Cardiac fibroblast (primary cell): ENCODE measurements at regions not wholly inside any gene's neighbourhood (a gene's known extent, or its start where the extent isn't known, plus 50 kb on each side); places are given as distances from the start of the nearest gene placed in this dataset.

ENCODE experiments used
- DNase-seq, 2 donors: peaks; one replicate each; pipeline versions ENCODE4 v3.0.0 to v3.0.0-alpha.2; 2010; ENCODE audit warnings: low read depth in 2 of 2
- H3K4me3 ChIP-seq, 2 donors: replicated peaks in 1 of 2; 1 replicate in 1 of 2; 2 replicates in 1 of 2; pipeline ENCODE4 v1.5.1; 2011; ENCODE audit warnings: low read depth in 2 of 2, low read length in 2 of 2, mild to moderate bottlenecking in 2 of 2, moderate library complexity in 1 of 2
- TF ChIP-seq, protein P1 (sequence below): IDR thresholded peaks from one replicate; pipeline ENCODE4 v1.5.1; 2011; ENCODE audit warnings: low read depth, mild to moderate bottlenecking, low read length, inconsistent platforms

DNA sequence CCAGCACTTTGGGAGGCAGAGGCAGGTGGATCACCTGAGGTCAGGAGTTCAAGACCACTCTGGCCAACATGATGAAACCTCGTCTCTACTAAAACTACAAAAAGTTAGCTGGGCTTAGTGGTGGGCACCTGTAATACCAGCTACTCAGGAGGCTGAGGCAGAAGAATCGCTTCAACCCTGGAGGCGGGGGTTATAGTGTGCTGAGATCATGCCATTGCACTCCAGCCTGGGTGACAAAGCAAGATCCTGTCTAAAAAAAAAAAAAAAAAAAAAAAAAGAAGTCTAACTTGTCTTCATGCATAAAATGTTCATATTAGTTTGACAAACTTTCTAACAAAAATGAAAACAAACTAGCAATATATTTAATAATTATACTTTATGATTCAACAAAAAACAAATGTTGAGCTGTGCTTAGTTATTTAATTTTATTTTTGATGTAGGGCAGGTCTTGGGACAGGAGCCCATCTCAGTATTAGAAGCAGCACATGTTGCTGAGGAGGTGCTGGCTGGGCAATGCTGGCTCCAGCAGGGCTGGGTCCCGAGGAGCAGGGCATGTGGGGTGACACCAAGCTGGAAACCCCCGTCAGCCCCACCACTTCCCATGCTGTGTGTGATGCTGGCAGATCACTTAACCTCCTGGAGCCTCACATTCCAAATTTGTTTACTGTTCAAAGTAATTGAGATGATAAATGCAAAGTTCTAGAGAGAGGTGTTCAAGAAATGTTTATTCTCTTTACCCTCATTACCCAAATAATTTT is 335.3 kb upstream of the KLF6 start:
- no peak for DNase-seq
- TF ChIP-seq, protein P1, sequence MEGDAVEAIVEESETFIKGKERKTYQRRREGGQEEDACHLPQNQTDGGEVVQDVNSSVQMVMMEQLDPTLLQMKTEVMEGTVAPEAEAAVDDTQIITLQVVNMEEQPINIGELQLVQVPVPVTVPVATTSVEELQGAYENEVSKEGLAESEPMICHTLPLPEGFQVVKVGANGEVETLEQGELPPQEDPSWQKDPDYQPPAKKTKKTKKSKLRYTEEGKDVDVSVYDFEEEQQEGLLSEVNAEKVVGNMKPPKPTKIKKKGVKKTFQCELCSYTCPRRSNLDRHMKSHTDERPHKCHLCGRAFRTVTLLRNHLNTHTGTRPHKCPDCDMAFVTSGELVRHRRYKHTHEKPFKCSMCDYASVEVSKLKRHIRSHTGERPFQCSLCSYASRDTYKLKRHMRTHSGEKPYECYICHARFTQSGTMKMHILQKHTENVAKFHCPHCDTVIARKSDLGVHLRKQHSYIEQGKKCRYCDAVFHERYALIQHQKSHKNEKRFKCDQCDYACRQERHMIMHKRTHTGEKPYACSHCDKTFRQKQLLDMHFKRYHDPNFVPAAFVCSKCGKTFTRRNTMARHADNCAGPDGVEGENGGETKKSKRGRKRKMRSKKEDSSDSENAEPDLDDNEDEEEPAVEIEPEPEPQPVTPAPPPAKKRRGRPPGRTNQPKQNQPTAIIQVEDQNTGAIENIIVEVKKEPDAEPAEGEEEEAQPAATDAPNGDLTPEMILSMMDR, result no peak
- no peak overlapping the region for H3K4me3 ChIP-seq

DNA sequence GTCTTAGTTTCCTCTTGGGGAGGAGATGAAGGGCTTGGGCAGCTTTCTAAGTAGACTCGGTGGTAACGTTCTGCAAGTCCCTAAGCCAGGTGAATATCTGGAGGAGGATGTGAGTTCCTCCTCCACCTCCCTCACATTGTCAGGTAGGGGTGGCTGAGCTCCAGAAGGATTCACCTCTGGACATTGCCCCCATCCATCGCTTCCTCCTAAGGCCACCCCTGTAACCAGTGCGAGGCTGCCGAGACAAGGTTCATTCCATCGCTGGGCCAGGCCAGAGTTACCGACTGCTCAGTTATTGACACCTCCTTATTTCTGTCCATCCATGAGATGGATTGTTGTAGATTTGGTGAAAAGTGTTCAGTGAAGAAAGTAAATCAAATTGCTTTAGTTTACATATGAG is 334.1 kb upstream of the KLF6 start:
- TF ChIP-seq, protein P1, result no peak

DNA sequence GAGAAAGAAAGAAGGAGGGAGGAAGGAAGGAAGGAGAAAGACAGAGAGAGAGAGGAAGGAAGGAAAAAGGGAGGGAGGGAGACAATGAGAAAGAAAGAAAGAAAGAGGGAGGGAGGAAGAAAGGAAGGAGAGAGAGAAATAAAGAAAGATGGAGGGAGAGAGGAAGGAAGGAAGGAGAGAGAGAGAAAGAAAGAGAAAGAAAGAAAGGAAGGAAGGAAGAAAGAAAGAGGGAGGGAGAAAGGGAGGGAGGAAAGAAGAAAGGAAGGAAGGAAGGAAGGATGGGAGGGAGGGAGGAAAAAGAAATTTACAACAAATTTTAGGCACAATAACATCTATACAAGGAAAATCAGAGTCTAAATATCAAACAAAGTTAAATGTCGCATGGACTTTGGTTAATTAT is 332.6 kb upstream of the KLF6 start:
- H3K4me3 ChIP-seq, result no peak overlapping the region
- TF ChIP-seq, protein P1, result no peak
- no peak for DNase-seq

More for the DNA sequence above, 334.1 kb upstream of the KLF6 start:
- H3K4me3 ChIP-seq, result no peak overlapping the region
- DNase-seq, result no peak

DNA sequence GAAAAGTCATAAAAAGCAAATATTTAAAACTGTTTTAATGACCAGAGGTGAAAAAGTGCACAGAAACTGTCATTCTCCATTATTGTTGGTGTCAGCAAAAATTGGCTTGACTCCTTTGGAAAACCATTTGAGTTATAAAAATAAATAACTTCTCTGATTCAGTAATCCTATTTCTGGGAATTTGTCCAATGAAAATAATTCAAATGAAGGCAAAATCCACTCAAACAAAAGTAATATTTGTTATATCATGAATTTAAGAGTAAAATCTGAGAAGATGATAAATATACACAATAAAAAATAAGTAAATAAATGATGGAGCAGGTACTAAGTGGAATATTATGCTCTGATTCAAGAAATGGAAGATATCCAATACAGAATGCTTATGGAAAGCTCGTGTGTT is 326.6 kb upstream of the KLF6 start:
- TF ChIP-seq, protein P1, result no peak
- H3K4me3 ChIP-seq, result no peak overlapping the region
- peak in 1 of 2 donors; percentile 21 for DNase-seq

DNA sequence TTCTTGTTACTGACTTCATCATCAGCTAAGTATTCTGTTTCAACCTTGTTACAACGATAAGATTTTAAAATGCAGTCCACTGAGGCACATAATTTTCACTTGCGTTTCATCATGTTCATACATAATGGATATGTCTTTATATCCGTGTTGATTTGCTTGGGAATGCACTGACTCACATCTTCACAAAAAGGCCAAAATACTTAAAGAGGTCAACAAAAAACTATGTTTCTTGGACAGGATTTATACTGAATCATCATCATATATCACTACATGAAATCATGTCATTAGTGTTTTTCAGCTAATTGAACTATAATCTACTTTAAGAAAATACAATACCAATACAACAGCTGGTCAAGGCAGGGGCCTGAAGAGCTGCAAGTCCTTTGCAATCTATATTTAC is 324.5 kb upstream of the KLF6 start:
- peak; percentile 20 to 39 for DNase-seq
- no peak overlapping the region for H3K4me3 ChIP-seq
- TF ChIP-seq, protein P1, result no peak

DNA sequence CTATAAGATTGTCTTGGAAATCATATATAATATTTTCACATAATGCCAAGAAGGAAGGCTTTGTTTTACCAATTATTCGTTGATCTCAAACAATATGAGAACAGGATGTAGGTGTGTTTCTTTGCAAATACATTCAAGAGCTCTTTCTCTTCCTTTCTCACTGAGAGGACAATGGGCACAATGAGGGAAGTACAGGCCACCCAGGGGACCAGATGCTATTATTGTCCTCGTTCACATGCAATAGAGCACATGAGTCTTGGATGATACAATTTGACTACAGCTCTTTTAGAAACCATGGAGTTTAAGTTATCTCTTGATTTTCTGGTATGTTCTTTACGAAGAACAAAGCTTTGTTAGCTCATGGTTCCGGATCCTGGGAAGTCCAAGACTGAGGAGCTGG is 323.7 kb upstream of the KLF6 start:
- TF ChIP-seq, protein P1, result no peak
- H3K4me3 ChIP-seq, result no peak overlapping the region
- peak in 1 of 2 donors; percentile 38 for DNase-seq
